Stomach smooth muscle (tissue), 2 donors: ENCODE measurements at regions not wholly inside any gene's neighbourhood (a gene's known extent, or its start where the extent isn't known, plus 50 kb on each side); places are given as distances from the start of the nearest gene placed in this dataset.
A peak's percentile ranks its signal among the peaks of the same experiment; 100 is the strongest.
"Not testable (repeated sequence)": the region's sequence is repeated elsewhere in the genome, so short reads cannot be mapped to it uniquely, and the experiment has no call there.

ENCODE experiments used
- H3K27ac ChIP-seq: one replicate; pipeline ENCODE4 v1.7.0; 2013; ENCODE audit warnings: mild to moderate bottlenecking, low read length, inconsistent platforms
- H3K27me3 ChIP-seq, 2 donors: one replicate each; pipeline ENCODE4 v1.7.0; 2013; ENCODE audit warnings: low read length in 2 of 2; ENCODE audit not compliant: insufficient read depth in 2 of 2, control insufficient read depth in 1 of 2
- H3K36me3 ChIP-seq, 2 donors: one replicate each; pipeline ENCODE4 v1.7.0; 2013; ENCODE audit warnings: low read length in 2 of 2; ENCODE audit not compliant: control insufficient read depth in 2 of 2, insufficient read depth in 2 of 2
- H3K4me1 ChIP-seq: one replicate; pipeline ENCODE4 v1.7.0; 2013; ENCODE audit warnings: low read length; ENCODE audit not compliant: control insufficient read depth, insufficient read depth
- H3K4me3 ChIP-seq, 2 donors: one replicate each; pipeline ENCODE4 v1.7.0; 2013; ENCODE audit warnings: low read length in 2 of 2
- H3K9ac ChIP-seq, 2 donors: one replicate each; pipeline ENCODE4 v1.7.0; 2013; ENCODE audit warnings: low read length in 2 of 2, mild to moderate bottlenecking in 1 of 2
- H3K9me3 ChIP-seq, 2 donors: one replicate each; pipeline ENCODE4 v1.7.0; 2013; ENCODE audit warnings: low read length in 2 of 2; ENCODE audit not compliant: control insufficient read depth in 2 of 2
- donor health status: healthy.
- donor health status: Pancreatic carcinoma.

GRCh38 chrX:13386636-13387035 is 66.8 kb upstream of the ATXN3L start:
- Histone ChIP-seq H3K27ac (no peak overlapping the region), H3K36me3 (no peaks in the 10 kb centered on the region), H3K4me1 (no peaks in the 10 kb centered on the region), H3K9me3 (no peaks in the 10 kb centered on the region), H3K27me3 (no peaks in the 10 kb centered on the region), H3K4me3 (no peak overlapping the region), H3K9ac (no peak overlapping the region)

DNA sequence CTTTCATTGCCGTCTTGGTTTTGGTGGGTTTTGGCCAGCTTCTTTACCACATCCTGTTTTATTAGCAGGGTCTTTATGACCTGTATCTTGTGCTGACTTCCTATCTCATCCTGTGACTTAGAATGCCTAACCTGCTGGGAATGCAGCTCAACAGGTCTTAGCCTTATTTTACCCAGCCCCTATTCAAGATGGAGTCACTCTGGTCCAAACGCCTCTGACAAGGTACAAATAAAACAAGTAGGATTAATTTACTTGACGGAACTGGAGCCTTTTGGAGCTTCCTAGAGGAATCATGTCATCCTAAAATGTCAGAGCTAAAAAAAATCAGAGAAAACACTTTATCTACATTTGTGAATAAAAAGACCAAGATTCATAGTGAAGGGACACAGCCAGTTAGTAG is 66.2 kb upstream of the ATXN3L start:
- H3K4me3 ChIP-seq, result no peak overlapping the region
- H3K36me3 ChIP-seq, result no peaks in the 10 kb centered on the region
- H3K27ac ChIP-seq, result no peak overlapping the region
- H3K9ac ChIP-seq, result no peak overlapping the region
- H3K9me3 ChIP-seq, result no peaks in the 10 kb centered on the region
- H3K4me1 ChIP-seq, result no peaks in the 10 kb centered on the region
- no peaks in the 10 kb centered on the region for H3K27me3 ChIP-seq

GRCh38 chrX:13383907-13384306 is 64.1 kb upstream of the ATXN3L start:
- H3K27ac ChIP-seq, result no peak overlapping the region
- no peak overlapping the region for H3K9ac ChIP-seq
- H3K27me3 ChIP-seq, result no peaks in the 10 kb centered on the region
- H3K4me3 ChIP-seq, result no peak overlapping the region
- H3K9me3 ChIP-seq, result no peaks in the 10 kb centered on the region
- H3K36me3 ChIP-seq, result no peaks in the 10 kb centered on the region
- H3K4me1 ChIP-seq, result no peaks in the 10 kb centered on the region

GRCh38 chrX:13381514-13381913 is 61.7 kb upstream of the ATXN3L start:
- no peaks in the 10 kb centered on the region for H3K9me3 ChIP-seq
- no peaks in the 10 kb centered on the region for H3K36me3 ChIP-seq
- no peaks in the 10 kb centered on the region for H3K4me1 ChIP-seq
- H3K4me3 ChIP-seq, result no peak overlapping the region
- no peak overlapping the region for H3K9ac ChIP-seq
- no peaks in the 10 kb centered on the region for H3K27me3 ChIP-seq
- H3K27ac ChIP-seq, result no peak overlapping the region

- H3K9me3 ChIP-seq, result no peaks in the 10 kb centered on the region
Observed at GRCh38 chrX:13380211-13380610, 60.4 kb upstream of the ATXN3L start.

DNA sequence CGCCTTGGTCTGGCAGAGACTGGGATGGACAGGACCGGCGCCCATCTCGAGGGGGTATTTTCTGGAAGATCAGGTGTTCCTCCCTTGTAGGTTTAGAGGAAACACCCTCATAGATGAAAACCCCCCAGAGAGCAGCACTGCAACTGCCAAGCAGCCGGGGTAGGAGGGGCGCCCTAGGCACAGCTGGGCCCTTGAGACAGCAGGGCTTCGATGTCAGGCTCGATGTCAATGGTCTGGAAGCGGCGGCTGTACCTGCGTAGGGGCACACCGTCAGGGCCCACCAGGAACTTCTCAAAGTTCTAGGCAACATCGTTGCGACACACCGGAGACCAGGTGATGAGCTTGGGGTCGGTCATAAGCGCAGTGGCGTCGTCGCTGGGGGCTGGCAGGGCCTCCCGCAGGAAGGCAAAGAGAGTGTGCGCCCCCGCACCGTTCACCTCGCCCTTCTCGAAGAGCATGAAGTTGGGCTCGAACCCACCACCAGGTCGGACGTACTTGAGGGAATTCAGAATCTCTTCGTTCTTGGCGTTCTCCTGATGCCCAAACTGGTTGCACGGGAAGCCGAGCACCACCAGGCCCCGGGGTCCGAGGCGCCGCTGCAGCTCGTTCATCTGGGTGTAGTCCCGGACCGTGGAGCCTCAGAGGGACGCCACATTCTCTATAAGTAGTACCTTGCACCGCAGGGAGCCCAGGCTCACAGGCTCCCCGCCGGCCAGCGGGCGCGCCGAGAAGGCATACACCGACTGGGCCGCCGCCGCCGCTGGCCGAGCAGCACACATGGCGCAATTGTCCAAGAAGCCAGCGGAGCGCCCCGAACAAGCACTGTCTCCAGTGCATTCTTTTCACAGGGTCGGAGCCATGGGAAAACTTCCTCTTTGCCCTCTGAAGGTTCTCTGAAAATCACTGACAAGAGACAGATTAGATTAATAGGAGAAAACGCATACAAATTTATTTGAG is 59.0 kb upstream of the ATXN3L start:
- H3K9ac ChIP-seq, H3K27me3 ChIP-seq, H3K36me3 ChIP-seq: not testable (repeated sequence)

More at GRCh38 chrX:13380211-13380610, 60.4 kb upstream of the ATXN3L start:
- Histone ChIP-seq H3K9ac (no peak overlapping the region), H3K4me3 (no peak overlapping the region), H3K36me3 (no peaks in the 10 kb centered on the region), H3K27me3 (peaks cover 0 to 2% of the 10 kb centered on the region in 2 donors), H3K4me1 (no peaks in the 10 kb centered on the region), H3K27ac (no peak overlapping the region)

DNA sequence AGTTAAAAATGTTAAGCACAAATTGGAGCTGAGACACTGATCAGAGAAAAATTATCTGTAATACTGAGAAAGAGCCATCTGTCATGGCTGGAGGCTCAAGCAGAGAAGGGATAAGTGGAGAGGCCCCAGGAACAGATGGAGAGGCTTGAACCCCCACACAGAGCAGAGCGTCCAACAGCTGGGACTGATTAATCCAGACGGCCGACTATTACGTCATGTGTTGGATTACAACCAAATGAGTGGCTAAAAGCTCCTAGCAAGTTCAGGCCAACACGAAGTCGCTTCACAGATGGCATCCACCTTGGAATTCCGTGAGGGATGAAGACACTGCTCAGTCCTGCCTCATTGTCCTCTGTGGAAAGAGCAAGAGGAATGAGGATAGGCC is 57.7 kb upstream of the ATXN3L start:
- H3K36me3 ChIP-seq, result no peaks in the 10 kb centered on the region
- H3K27ac ChIP-seq, result no peak overlapping the region
- H3K9me3 ChIP-seq, result no peaks in the 10 kb centered on the region
- no peak overlapping the region for H3K9ac ChIP-seq
- peaks cover 0 to 2% of the 10 kb centered on the region in 2 donors for H3K27me3 ChIP-seq
- no peak overlapping the region for H3K4me3 ChIP-seq
- H3K4me1 ChIP-seq, result no peaks in the 10 kb centered on the region

More for the DNA sequence above, 59.0 kb upstream of the ATXN3L start:
- H3K4me3 ChIP-seq, H3K9me3 ChIP-seq, H3K4me1 ChIP-seq, H3K27ac ChIP-seq: not testable (repeated sequence)

DNA sequence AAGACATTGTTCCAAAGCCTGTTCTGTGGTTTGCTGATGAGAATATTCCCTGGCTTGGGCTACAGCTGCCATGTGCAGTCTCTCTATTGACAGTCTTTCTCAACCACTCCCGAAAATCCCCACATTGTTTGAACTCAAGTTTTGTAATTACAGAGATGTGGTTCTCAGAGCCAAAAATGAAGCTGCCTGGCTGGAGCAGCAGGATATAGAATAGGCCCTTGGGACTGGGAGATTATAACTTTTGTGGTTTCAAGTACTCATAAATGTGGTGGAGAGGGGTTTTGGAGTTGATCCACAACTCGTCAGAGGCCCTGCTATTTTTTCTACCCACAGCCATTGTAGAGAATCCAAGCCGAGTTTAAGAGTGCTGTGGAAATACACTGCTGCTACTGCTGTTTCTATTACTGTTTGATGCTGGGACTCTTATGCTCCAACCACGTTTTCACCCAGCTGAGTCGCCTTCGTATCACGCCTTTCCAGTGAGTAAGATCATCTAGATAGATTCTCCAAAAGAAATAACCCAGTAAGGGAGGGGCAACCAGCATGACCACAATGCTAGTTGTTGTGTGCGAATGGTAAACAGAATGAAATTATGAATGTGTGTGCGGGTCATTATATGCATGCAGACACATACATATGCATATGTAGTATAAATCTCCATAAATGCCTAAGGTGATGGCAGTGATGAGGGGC is 57.1 kb upstream of the ATXN3L start:
- Histone ChIP-seq H3K27ac (peak overlapping the region; percentile 6), H3K9ac (no peak overlapping the region), H3K4me3 (no peak overlapping the region), H3K4me1 (no peaks in the 10 kb centered on the region), H3K9me3 (no peaks in the 10 kb centered on the region), H3K36me3 (no peaks in the 10 kb centered on the region), H3K27me3 (peaks cover 0 to 2% of the 10 kb centered on the region in 2 donors)

DNA sequence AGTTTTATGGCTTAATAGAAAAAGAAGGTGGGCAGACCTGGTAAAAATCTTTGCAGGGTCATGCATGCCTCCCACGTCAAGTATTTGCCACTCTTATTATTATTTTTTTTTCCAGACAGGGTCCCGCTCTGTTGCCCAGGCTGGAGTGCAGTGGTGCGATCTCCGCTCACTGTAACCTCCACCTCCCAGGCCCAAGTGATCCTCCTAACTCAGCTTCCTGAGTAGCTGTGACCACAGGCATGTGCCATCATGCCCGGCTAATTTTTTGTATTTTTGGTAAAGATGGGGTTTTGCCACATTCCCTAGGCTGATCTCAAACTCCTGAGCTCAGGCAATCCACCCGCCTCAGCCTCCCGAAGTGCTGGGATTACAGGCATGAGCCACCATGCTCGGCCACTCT is 55.7 kb upstream of the ATXN3L start:
- H3K4me3 ChIP-seq, H3K36me3 ChIP-seq, H3K27ac ChIP-seq, H3K27me3 ChIP-seq, H3K4me1 ChIP-seq, H3K9me3 ChIP-seq, H3K9ac ChIP-seq: not testable (repeated sequence)

- Histone ChIP-seq H3K27ac (no peak overlapping the region), H3K4me1 (no peaks in the 10 kb centered on the region), H3K9me3 (no peaks in the 10 kb centered on the region), H3K27me3 (peaks cover 0 to 2% of the 10 kb centered on the region in 2 donors), H3K9ac (no peak overlapping the region), H3K4me3 (no peak overlapping the region), H3K36me3 (no peaks in the 10 kb centered on the region)
Observed at GRCh38 chrX:13374364-13374763, 54.5 kb upstream of the ATXN3L start.
